AG09319 (cell line): ENCODE measurements at regions not wholly inside any gene's neighbourhood (a gene's known extent, or its start where the extent isn't known, plus 50 kb on each side); places are given as distances from the start of the nearest gene placed in this dataset.

Source experiments
- DNase-seq: peaks from one replicate; pipeline ENCODE4 v3.0.0-alpha.2; 2010; ENCODE audit warnings: low read depth; ENCODE audit errors: extremely low read depth
- CTCF ChIP-seq: IDR thresholded peaks from 2 replicates; pipeline ENCODE4 v1.5.1; 2011; ENCODE audit warnings: low read depth, mild to moderate bottlenecking, inconsistent platforms, low read length, moderate library complexity

DNA sequence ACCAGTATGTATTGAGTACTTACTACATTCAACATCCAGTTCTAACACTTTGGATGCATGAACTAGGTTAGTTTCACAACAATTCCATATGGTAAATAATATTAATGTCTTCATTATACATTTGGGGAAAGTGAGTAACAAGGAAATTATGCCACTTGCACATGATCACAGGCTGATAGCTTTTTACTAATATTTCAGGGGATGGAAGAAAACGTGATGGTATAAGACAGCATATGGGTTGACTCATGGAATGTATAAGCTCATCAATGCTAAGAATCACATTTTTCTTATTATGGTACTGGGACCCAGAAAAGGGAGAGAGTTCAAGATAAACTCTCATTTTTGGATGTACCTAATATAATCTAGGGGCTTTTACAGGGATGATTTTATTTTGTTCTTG lies 188.7 kb downstream of the MIAT start:
- no peak for TF ChIP-seq CTCF
- no peak for DNase-seq

DNA sequence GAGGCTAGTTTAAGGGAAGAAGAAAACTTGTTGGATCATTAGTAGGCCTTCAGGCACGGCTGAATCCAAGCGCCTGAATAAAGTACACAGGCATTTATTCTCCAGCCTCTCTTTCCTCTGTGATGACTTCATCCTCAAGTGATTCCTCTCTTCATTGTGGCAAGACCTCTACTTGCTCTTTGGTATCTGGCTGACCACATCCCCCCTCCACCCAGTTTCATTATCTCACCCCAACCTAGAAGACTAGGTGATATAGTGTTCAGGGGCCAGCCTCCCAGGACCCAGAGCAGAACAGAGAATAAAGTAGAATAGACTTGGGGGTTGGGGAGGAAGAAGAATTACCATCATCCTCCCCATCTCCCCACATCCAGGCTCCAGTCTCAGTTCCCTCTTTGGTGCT lies 189.3 kb downstream of the MIAT start:
- no peak for DNase-seq
- no peak for TF ChIP-seq CTCF

DNA sequence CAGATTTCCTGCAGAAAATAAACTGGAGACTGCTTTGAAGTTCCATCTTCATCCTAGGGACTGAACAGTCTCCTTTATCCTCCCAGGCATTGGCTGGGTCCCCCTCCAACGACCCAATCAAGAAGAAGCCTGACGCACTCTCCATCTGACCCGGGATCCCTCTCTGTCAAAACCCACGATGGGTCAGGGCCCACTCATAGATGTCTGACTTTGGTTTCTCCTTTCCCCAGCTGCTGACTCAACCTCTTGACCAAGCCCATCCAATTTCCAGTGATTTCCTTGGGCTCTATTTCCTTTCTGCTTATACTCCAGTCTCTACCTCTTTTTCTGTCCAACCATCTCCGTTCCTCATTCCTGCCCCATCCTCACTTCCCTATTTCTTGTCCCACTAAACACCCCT lies 189.7 kb downstream of the MIAT start:
- TF ChIP-seq CTCF = no peak

DNA sequence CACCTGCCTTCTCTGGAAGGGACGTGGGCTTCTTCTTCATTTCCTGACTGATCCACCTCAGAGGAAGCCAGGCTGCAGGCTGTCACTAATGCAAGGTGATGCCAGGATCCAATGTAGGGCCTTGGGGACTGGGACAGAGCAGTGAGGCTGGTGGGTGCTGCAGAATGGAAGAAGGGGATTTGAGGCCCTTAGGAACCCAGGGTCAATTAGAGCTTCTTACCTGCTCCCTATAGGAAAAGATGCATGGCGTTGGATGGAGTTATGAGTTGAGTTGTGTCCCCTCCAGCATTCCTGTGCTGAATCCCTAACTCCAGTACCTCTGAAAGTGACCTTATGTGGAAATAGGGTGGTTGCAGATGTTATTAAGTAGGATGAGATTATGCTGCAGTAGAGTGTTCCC lies 190.4 kb downstream of the MIAT start:
- no peak for TF ChIP-seq CTCF
- no peak for DNase-seq

More for the DNA sequence above, 189.7 kb downstream of the MIAT start:
- no peak for DNase-seq

DNA sequence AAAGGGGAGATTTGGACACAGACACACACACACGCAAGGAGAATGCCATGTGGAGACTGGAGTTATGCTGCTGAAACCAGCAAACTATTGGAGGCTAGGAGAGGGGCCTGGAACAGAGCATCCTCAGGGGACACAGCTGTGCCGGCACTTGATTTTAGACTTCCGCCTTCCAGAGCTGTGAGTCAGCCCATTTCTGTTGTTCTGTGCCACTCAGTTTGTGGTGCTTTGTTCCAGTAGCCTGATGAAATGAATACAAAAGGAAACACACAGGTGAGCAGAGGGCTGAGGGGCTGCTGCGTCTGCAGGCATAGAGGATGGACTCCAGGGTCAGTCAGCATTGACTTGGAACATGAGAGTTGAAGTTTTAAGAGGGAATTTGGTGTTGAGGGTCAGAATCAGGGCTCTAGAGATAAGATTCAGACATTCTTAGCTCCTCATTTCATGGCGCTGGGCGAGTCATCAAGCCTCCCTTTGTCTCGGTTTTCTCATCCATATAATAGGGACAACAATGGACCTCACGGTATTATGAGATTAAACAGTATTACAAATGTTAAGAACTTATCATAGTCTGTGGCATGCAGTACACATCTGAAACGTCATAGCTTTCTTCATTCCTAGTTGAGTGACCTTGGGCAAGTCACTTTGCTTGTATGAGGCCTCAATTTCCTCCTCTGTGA lies 191.0 kb downstream of the MIAT start:
- no peak for TF ChIP-seq CTCF
- no peak for DNase-seq

DNA sequence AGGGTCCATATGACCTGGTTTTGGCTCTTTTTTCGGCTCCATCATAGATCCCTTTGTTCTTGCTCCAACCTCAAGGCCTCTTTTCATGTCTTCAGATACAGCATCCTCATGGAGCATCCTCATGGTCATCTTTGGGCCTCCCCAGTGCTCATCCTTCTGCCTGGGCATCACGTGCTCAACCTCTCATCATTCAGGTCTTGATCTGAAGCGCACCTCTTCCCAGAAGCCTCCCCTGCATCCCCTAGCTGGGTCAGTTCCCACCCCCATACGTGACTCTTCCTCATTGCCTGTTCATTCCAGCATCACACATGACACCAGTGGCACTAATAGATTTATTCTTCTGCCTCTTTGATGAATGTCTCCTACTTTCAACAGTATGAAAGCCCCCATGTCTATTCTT lies 192.2 kb downstream of the MIAT start:
- no peak for TF ChIP-seq CTCF
- no peak for DNase-seq

- TF ChIP-seq CTCF = no peak
- DNase-seq = no peak
Observed at GRCh38 chr22:26851125-26851524, 193.7 kb downstream of the MIAT start.
